Hematopoietic multipotent progenitor cell (in vitro differentiated cells): ENCODE measurements at regions not wholly inside any gene's neighbourhood (a gene's known extent, or its start where the extent isn't known, plus 50 kb on each side); places are given as distances from the start of the nearest gene placed in this dataset.

ENCODE experiments used
- DNase-seq, 3 donors: peaks; one replicate each; pipeline ENCODE4 v3.0.0-alpha.2; 2011 to 2015; ENCODE audit warnings: low read depth in 2 of 3, low spot score in 2 of 3

DNA sequence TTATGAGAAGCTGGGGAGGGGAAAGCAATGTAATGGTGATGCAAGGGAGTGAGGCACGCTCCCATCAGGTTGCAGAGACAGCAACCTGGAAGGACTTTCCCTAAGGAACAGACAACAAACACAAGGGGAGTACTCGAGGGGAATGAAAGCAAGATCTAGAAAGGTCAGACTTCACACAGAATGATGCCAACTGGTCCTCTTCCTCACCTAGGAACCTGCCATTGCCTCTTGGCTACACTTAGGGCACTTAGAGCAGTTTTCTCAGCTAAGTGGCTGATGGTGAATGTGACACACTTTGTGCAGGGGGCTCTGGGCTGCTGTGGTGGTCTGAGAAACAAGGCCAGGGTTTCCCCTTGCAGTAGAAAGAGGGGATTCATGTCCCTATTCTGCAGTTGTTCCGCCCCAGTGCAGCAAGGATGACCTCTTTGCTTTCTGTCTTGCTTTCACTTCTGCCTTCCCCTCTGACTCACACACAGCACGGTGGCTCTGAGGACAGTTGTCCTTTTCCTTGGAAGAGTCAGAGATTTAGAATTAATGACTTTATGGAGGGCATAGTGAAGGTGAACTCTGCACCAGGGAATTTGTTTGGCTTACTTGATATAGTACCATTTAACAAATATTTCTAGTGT, 394.0 kb upstream of the KLF4 start:
- DNase-seq: no peak

DNA sequence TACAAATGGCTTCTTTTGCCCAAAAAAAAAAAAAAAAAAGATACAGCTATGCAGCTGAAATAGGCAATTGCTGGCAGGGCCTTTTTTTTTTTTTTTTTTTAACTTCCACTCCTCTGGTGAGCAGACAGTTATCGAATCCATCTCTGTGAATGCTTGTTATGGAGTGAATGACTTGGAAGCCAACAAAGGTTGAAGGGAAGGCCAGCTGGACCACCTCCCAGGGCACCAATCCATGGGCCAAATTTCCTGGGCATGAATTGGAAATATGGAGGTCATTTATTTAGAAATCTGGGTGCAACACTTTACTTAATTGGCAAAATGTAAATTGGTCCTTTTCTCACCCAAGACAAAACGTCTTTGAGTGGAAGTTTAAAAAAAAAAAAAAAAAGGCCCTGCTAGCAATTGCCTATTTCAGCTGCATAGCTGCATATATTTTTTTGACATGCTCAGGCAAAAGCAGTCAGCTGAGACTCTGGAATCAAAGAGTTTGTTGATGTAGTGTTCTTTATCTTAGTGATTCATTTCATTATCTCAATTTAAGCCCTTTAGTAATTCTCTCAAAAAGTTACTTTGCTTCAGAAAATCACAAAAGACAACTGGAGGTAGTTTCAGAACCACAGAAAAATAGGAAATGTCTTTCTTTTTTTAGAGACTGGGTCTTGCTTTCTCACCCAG, 392.2 kb upstream of the KLF4 start:
- DNase-seq: no peak

DNA sequence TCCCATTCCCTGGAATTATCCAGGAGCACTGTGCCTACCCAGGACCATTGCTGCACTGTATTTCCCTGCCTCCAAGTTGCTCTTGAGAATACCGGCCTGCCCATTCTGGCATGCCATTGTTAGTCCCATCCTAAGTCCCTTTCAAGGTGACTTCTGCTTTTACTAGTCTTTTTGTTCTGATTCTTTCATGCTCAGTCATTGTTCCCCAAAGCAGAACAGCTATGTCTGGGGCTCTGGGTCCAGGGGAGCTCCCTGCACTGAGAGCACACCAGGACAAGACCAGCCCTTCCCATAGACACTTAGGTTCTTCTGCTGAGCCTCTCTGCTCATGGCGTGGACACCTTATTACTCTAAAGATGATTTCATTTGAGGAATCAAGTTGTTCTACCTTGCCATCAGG, 388.9 kb upstream of the KLF4 start:
- no peak for DNase-seq

DNA sequence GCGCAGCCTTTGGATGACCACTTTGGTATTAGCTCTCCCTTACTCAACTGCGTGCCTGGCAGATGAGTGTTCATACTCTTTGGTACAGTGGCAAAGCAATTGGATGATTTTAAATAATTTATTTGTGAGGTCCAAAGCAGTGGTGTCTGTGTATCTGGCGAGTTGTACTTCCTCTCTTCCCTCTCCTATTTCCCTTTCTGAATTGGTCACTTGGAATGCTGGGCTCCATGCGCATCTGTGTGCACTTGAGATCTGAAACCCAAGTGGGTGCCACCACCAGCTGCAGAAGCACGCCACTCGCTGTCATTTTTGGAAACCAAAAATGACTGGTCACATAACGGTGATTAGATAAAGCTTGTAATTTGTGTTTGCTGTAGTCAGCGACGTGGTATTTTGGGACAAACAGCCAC, 386.0 kb upstream of the KLF4 start:
- DNase-seq: no peak

DNA sequence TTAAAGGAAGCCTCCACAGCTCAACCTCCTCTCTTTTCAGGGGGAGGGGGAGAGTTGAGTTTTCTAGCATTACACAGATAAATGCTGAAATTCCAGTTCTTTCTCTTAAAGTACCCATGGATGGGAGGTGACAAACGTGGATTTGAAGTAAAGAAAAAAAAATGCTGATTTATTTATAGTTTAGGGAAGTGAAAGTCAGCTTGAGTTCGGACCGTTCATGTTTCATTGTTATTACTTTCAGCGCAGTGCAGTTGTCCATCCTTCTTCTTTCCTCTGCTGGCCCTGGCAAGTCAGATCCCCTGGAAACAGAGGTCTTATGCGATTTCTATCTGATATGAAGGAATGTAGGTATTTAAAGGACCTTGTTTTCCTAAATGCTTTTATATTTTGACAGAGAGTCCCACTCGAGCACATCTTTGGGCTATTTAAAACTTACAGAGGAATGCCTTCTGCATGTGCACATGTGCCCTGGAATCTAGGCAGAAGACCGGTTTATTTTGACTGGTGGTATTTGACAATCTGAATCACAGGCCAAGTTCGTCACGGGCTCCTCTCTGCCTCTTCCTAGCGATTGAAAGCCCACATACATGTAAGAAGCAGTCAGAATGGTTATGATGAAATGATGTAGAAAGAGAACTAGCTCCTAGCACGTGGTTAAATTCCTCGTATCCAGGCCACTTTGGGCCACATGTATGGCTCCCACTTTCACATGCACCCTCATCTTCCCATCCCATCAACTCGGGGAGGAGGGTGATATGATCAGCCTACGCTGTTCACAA, 385.2 kb upstream of the KLF4 start:
- DNase-seq: peak in 1 of 3 donors; percentile 28

DNA sequence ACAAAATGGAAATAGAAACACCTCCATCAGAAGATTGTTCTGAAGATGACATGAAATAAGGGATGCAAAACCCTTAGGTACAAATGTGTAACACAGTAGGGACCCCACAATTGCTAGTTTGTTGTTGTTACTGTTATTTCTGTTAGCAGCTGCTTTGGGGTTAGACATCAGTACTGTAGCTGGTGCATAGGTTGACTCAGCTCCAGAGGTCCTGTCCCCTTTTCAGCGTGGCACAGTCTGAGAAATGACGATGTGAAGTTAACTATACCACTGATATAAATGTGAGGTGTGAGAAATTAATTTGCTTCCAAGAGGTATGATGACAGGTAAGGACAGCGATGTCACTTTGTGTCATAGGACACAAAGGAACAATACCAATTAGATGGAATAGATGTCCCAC, 384.6 kb upstream of the KLF4 start:
- DNase-seq: no peak

DNA sequence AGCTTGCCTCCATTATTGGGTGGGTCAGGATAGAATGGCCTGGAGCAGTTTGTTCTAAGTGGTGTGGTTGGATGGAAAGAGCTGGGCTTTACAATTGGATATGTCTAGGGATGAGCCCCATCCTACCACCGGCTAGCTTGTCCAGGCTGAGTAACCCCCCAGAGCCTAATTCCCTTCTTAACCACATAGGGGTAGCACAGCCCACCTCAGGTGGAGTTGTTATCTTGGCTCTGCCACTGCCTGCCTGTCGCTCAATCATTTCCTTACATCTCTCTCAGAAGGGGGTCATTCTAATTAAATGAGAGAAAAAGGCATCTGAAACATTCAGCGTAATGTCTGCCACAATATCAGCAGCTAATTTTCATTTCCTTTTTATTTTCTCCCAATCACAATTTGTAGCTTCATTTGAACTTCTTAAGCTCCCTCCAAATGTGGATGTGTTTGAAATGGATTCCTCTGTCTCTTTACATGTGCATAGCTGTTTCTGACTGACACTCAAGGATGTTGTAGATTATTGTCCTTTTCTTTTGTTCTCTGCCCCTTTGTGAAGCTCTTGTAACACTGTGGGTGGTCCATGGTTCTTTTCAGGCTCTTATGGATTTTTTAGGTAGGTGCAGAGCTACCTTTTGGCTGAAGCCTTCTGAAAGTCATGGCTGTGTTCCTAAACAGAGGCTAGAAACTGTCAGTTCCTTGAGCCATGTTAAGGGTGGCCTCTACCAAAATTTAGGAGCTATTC, 383.1 kb upstream of the KLF4 start:
- no peak for DNase-seq

DNA sequence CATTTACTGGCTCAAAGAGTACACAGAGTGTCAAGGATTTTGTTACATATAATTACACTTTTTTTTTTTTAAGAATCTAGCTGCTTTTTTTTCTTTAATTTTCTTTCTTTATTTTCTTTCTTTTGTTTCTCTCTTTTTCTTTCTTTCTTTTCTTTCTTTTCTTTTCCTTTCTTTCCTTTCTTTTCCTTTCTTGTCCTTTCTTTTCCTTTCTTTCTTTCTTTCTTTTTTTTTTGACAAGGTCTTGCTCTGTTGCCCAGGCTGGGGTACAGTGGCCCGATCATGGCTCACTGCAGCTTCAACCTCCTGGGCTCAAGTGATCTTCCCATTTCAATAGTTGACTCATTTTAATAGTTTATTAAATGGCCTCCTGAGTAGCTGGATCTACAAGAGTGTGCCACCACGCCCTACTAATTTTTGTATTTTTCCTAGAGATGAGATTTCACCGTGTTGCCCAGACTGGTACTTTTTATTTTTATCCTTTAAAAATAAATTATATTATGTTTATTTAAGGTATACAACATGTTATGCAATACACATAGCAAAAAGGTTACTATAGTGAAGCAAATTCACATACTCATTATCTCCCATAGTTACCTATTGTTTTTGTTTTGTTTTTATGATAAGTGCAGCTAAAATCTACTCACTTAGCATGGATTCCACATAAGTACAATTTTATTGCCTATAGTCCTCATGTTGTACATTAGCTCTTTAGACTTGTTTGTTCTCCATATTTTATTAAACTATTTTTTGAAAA, 381.5 kb upstream of the KLF4 start:
- DNase-seq: peak in 1 of 3 donors; percentile 22

DNA sequence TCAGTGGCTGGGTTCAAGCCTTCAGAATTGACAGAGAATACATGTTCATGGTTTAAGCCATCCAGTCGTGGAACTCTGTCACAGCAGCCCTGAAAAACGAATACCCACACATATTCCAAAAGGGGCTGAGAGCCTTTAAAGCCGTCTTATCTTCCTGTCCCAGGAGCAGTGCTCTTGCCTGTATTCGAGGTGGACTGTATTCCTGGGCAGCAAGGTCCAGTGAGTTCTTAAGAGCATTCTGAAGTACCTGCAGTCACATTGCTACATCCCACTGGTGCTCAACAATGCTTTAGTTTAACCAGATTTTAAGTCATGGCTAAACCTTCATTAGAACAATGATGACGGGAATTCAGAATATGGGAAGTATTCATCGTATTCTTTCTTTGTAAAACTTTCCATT, 380.7 kb upstream of the KLF4 start:
- no peak for DNase-seq

DNA sequence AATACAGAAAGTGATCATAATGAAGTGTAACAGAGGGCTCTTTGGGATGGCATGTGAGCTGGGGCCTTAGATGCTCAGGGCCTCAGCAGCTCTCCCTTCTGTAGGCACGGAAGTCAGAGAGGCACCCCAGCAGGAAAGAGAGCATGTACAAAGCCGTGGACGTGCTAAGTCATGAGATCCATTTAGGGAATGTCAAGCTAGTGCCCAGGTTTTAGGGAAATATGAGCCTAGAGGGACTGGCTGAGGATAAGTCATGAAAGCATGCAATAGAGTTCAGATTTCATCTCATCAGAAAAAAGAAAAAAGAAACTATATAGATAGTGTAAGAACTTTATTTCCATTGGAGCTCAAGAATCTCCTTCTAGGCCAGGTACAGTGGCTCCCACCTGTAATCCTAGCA, 379.5 kb upstream of the KLF4 start:
- no peak for DNase-seq

DNA sequence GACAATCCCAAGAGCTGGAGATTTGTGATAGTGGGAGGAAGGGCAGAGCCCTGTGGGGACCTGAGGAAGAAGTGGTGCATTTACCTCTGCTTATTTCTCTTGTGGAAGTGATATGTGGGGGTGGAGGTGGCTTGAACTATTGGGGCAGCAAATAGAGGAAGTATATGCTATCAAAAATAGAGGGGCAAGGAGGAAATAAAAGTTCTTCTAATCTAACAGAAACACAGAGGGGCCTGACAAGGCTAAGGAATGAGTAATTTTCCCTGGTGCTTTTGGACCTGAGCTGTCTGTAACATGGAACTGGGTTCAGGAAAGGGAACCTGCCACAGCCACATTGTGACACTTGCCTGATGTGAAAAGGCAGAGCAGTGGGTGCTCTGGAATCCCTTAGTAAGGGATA, 378.6 kb upstream of the KLF4 start:
- peak in 1 of 3 donors; percentile 46 for DNase-seq

DNA sequence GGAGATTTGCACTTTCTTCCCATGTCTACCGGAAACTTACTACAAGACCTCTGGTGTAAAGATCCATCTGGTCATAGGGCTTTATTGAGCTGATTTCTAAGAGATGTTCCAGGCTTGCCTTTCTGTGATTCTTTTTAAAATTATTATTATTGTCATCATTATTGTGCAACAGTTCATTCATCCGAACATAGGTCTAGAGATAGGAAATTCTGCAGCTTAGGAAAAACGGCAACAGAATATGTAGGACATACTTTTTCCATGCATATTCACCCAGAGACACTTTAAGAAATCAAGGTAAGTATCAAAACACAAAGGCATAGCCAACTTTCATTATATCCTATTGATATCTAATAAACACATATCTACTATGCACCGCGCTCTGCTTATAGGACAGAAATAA, 378.2 kb upstream of the KLF4 start:
- DNase-seq: no peak

DNA sequence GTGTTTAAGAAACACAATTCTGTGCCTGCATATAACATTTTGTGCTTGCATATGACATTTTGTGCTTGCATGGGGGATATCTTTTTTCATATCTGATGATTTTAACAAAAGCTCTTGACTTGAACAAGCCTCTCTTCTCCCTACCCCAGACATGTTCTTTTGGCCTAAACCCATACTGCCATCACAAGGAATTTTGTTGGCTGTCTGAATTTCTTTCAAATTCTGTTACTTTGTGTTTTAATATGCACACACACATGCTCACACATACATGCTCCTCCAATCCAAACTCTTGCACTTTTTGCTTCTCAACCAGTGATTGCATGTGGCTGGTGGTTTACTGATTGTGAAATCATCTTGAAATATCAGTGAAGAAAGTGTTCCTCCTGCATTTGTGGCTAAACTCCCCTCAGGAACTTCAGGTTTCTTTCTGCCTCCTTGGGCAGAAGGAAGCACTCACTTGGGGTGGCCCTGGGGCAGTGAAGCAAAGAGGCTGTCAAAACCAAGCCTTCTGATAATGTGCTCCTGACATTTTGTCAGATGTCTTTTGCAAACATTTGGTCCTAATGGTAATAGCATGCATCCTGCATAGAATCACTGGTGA, 377.2 kb upstream of the KLF4 start:
- peak in 1 of 3 donors; percentile 21 for DNase-seq

DNA sequence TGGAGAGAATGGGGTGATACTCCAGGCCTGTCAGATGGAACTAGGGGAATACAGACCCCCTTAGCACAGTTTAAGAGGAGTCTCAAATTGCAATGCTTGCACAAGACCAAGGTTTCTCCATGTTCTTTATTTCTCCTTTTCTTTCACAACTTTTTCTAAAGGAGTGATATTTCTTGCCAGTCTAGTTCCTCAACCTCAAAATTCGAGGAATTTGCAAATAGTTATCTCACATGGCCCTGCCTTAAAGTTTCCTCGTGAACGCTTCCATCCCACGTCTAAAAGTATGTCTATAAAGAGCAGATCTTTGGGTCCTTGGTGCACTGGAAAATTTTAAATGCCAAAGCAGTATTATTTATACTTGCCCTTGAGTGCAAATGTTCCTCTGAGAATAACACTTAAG, 373.8 kb upstream of the KLF4 start:
- DNase-seq: no peak

DNA sequence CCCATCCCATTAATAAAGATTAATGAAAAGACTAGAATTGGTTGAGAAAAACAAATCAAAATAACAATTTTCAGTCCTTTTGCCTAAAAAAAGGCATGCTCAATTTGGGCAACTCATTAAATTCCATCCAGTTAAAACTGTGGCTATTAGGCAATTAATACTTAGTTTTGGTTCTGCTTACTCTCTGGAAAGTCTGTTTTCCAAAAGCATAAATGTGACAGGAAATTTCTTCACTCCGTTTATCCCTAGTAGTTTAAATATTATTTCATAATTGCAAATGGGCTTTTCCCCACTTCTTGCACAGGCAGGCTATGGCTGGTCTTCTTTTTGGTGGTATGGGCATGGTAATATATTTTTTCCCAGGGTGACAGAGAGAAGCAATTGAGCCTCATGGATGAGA, 373.3 kb upstream of the KLF4 start:
- DNase-seq: no peak

DNA sequence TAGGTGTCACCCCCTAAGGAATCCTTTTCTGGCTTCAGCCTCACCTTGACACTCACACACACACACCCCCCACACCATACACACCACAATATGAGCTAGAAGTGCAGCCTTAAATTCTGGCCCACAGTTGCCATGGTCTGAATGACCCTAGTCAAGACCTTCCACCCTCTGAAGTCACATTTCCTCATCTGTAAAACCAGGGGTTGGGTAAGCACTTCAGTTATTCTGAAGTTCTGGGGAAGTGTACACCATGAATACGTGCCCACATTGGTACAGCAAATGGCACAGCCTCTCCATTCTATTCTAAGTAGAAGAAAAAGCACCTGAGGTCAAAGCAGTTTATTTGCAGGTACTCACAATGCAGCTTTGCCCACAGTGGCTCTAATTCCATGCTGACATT, 372.8 kb upstream of the KLF4 start:
- no peak for DNase-seq

DNA sequence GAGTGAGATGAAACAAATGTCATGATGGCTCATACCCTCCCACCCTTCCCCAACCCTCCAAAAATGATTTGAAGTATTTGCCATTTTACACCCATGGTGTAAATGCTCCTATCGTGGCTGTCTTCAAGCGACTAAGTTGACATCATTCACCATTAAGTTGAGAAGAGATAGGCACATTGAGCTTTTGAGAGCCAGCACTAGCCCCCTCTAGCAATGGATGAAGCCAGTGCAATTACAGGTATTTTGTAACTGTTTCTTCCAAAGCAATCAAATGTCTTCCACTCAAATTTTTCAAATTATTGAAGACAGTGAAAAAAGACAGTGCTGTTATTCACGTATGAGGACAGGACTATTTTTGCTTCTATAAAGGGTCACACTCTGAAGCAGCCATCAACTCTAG, 371.5 kb upstream of the KLF4 start:
- DNase-seq: no peak

DNA sequence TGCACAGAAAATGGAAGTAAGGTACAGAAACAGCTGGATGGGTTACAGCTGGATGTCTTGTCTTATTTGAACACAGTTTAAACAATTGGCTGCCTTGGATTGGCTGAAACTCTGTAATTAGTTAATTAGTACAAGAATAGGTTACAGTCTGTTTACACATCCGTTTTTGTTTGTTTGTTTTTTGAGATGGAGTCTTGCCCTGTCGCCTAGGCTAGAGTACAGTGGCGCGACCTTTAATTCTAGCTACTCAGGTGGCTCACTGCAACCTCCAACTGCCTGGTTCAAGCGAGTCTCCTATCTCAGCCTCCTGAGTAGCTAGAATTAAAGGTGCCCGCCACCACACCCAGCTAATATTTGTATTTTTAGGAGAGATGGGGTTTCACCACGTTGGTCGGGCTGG, 368.7 kb upstream of the KLF4 start:
- DNase-seq: no peak

DNA sequence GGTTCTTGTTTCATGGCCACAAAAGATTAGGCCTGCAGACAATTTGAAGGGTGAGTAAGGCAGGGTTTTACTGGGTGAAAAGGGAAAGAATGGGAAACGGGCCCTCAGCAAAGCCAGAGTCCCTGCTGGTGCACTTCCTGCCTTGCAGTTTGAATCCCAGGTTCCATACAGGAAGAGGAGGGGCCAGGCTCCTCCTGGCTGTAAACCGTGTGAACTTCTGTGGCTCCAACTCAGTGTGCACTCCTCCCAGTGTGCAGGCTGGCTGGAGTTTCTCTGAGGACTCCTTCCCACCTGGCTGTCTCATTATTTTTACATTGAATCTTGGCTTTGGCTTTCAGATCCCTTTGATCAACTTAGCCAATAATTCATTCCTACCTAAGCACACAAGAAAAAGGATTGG, 367.1 kb upstream of the KLF4 start:
- no peak for DNase-seq

DNA sequence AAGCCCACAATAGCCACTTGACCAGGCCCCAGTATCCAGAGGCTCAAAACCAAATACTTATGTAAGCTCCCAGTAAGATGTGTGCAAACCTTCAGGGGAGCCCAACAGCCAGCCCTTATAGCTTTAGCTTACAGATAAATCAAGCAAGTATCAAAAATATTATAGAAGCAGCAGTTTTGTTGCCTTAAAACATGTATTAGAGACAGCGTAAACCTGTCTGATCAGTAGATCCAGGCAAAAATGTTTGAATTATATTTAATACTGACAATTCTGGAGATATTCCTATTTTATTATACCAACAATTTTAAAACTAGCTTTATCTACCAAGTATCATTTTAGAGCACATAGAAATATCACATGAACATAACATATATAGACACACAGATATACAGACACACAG, 365.6 kb upstream of the KLF4 start:
- DNase-seq: no peak
